SU-DHL-6 (cell line): ENCODE measurements at regions not wholly inside any gene's neighbourhood (a gene's known extent, or its start where the extent isn't known, plus 50 kb on each side); places are given as distances from the start of the nearest gene placed in this dataset.

Source experiments
- H2AFZ ChIP-seq: fragments of 200-600 bp; sonication (generic); 2 replicates; pipeline ENCODE4 v1.6.1; 2014; ENCODE audit warnings: low read depth, mild to moderate bottlenecking, moderate library complexity, mixed read lengths, antibody characterized with exemption, low read length; ENCODE audit not compliant: severe bottlenecking
- H3F3A ChIP-seq: fragments of 200-600 bp; shearing (Covaris generic); 2 replicates; pipeline ENCODE4 v1.6.0; 2016; ENCODE audit warnings: antibody characterized with exemption, mild to moderate bottlenecking; ENCODE audit not compliant: insufficient read depth
- H3K27ac ChIP-seq: fragments of 200-600 bp; sonication (generic); 2 replicates; pipeline ENCODE4 v1.5.1; 2016; ENCODE audit warnings: low read depth, mild to moderate bottlenecking, low read length, moderate library complexity, mixed read lengths
- H3K27me3 ChIP-seq: fragments of 200-600 bp; sonication (generic), shearing (Covaris generic); 2 replicates; pipeline ENCODE4 v1.6.0; 2014; ENCODE audit warnings: mild to moderate bottlenecking, low read length
- H3K36me3 ChIP-seq: fragments of 200-600 bp; sonication (generic); 2 replicates; pipeline ENCODE4 v1.6.1; 2014; ENCODE audit warnings: mild to moderate bottlenecking, low read length, mixed read lengths
- H3K4me2 ChIP-seq: fragments of 300-600, 200-600 bp; shearing (Covaris generic), sonication (generic); 2 replicates; pipeline ENCODE4 v1.6.0; 2014; ENCODE audit warnings: low read length, low read depth, mild to moderate bottlenecking; ENCODE audit not compliant: poor library complexity, severe bottlenecking
- H3K4me3 ChIP-seq: fragments of 200-600 bp; sonication (generic); 2 replicates; pipeline ENCODE4 v1.5.1; 2014; ENCODE audit warnings: antibody characterized with exemption, low read length, mild to moderate bottlenecking, mixed read lengths; ENCODE audit not compliant: insufficient read depth, poor library complexity, severe bottlenecking
- H3K79me2 ChIP-seq: fragments of 200-600 bp; sonication (generic); 2 replicates; pipeline ENCODE4 v1.6.1; 2014; ENCODE audit warnings: mild to moderate bottlenecking, low read length, moderate library complexity; ENCODE audit not compliant: insufficient read depth
- H3K9ac ChIP-seq: fragments of 200-600 bp; sonication (generic); 2 replicates; pipeline ENCODE4 v1.7.0; 2014; ENCODE audit warnings: mild to moderate bottlenecking, low read length
- H3K9me2 ChIP-seq: fragments of 200-600 bp; sonication (generic); replicated peaks from 2 replicates; pipeline ENCODE4 v1.6.1; 2014; ENCODE audit warnings: low read length; ENCODE audit not compliant: insufficient read depth
- H3K9me3 ChIP-seq: fragments of 200-600 bp; sonication (generic); 2 replicates; pipeline ENCODE4 v1.6.1; 2014; ENCODE audit warnings: low read length, mixed read lengths; ENCODE audit not compliant: insufficient read depth
- H4K20me1 ChIP-seq: fragments of 200-600 bp; sonication (generic); 2 replicates; pipeline ENCODE4 v1.6.1; 2014; ENCODE audit warnings: low read depth, mild to moderate bottlenecking, antibody characterized with exemption, low read length, moderate library complexity, mixed read lengths
- EZH2phosphoT487 ChIP-seq: fragments of 200-600 bp; sonication (generic), shearing (Covaris generic); conservative IDR thresholded peaks from 2 replicates; pipeline ENCODE4 v1.6.1; 2018; ENCODE audit warnings: mild to moderate bottlenecking, antibody characterized with exemption, low read length, moderate library complexity, mixed read lengths
- TF ChIP-seq, protein P1 (sequence below): fragments of 200-600 bp; sonication (generic); IDR thresholded peaks from one replicate; pipeline ENCODE4 v1.5.1; 2017; ENCODE audit warnings: antibody characterized with exemption, mild to moderate bottlenecking, low read length, moderate library complexity; ENCODE audit not compliant: insufficient read depth, poor library complexity, severe bottlenecking

DNA sequence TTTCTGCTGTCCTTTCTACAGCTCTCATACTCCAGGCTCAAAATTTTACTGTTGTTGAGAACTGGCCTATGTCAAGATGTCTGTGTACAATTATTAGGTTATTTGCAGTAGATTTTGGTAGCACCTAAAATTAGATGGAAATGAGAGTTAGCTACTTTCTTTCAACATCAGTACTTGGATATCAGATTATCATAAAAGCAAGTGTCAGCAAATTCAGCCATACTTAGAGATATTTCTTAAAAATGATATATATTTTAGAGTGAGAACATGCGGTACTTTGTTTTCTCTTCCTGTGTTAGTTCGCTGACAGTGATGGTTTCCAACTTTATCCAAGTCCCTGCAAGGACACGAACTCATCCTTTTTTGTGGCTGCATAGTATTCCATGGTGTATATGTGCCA is 351.8 kb upstream of the LRRC7 start:
- Histone ChIP-seq H3K4me3 (no peak overlapping the region), H3K4me2 (no peak overlapping the region), H3K9me3 (no peaks in the 10 kb centered on the region), H3K9me2 (no peaks in the 10 kb centered on the region), H3K9ac (no peak overlapping the region), H3F3A (no peaks in the 10 kb centered on the region), H3K36me3 (no peaks in the 10 kb centered on the region), H2AFZ (no peak overlapping the region), H3K27me3 (no peaks in the 10 kb centered on the region), H3K27ac (no peak overlapping the region), H4K20me1 (no peaks in the 10 kb centered on the region), H3K79me2 (no peaks in the 10 kb centered on the region)
- TF ChIP-seq EZH2phosphoT487: no peak
- TF ChIP-seq, protein P1, sequence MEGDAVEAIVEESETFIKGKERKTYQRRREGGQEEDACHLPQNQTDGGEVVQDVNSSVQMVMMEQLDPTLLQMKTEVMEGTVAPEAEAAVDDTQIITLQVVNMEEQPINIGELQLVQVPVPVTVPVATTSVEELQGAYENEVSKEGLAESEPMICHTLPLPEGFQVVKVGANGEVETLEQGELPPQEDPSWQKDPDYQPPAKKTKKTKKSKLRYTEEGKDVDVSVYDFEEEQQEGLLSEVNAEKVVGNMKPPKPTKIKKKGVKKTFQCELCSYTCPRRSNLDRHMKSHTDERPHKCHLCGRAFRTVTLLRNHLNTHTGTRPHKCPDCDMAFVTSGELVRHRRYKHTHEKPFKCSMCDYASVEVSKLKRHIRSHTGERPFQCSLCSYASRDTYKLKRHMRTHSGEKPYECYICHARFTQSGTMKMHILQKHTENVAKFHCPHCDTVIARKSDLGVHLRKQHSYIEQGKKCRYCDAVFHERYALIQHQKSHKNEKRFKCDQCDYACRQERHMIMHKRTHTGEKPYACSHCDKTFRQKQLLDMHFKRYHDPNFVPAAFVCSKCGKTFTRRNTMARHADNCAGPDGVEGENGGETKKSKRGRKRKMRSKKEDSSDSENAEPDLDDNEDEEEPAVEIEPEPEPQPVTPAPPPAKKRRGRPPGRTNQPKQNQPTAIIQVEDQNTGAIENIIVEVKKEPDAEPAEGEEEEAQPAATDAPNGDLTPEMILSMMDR: no peak

GRCh38 chr1:69220672-69221071 is 347.1 kb upstream of the LRRC7 start:
- Histone ChIP-seq H4K20me1 (no peaks in the 10 kb centered on the region), H3K9ac (no peak overlapping the region), H3K9me3 (no peaks in the 10 kb centered on the region), H3K4me3 (no peak overlapping the region), H3K4me2 (no peak overlapping the region), H3K36me3 (no peaks in the 10 kb centered on the region), H3F3A (no peaks in the 10 kb centered on the region), H3K27me3 (no peaks in the 10 kb centered on the region), H3K9me2 (no peaks in the 10 kb centered on the region), H3K79me2 (no peaks in the 10 kb centered on the region), H2AFZ (no peak overlapping the region), H3K27ac (no peak overlapping the region)
- TF ChIP-seq EZH2phosphoT487: no peak
- TF ChIP-seq, protein P1: no peak

DNA sequence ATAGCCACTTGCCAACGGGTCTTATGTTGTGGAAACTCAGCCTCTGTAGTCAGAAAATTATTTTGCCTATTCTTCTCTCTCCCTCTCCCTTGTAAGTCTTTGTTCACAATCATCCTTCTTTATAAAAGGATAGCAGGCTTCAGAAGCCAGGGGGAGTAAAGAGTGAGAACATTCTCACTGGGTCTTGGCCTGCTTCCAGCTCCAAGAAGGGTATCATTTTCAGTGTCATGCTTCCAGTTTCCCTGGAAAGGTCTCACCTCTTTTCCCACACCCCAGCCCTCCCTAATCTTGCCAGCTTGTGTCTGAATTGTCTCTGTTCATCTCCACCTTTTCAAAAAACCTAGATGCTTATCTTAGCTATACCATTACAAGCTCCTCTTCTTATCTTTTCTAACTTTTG is 346.2 kb upstream of the LRRC7 start:
- TF ChIP-seq EZH2phosphoT487: no peak
- TF ChIP-seq, protein P1: no peak
- no peaks in the 10 kb centered on the region for H3K9me2 ChIP-seq
- no peak overlapping the region for H3K4me2 ChIP-seq
- H3K36me3 ChIP-seq: no peaks in the 10 kb centered on the region
- H3K27me3 ChIP-seq: no peaks in the 10 kb centered on the region
- H3K9me3 ChIP-seq: no peaks in the 10 kb centered on the region
- no peak overlapping the region for H3K4me3 ChIP-seq
- H3K79me2 ChIP-seq: no peaks in the 10 kb centered on the region
- H4K20me1 ChIP-seq: no peaks in the 10 kb centered on the region
- H3F3A ChIP-seq: no peaks in the 10 kb centered on the region
- no peak overlapping the region for H2AFZ ChIP-seq
- H3K9ac ChIP-seq: no peak overlapping the region
- H3K27ac ChIP-seq: no peak overlapping the region
